DMS114 treated with DMSO at 0.1 percent for 48 hours (cell line): ENCODE measurements at regions not wholly inside any gene's neighbourhood (a gene's known extent, or its start where the extent isn't known, plus 50 kb on each side); places are given as distances from the start of the nearest gene placed in this dataset.

Experiments
- DNase-seq: peaks from one replicate; lab custom pipeline; 2025; ENCODE audit not compliant: unreplicated experiment; lab: John Stamatoyannopoulos, UW

GRCh38 chr6:141024526-141024925, 1108.2 kb upstream of the GJE1 start:
- DNase-seq, result no peak

GRCh38 chr6:141017941-141018340, 1114.8 kb upstream of the GJE1 start:
- DNase-seq, result no peak

- DNase-seq, result no peak
Measured at GRCh38 chr6:141000917-141001316, 1131.8 kb upstream of the GJE1 start.

GRCh38 chr6:140993515-140993914, 1139.2 kb upstream of the GJE1 start:
- no peak for DNase-seq

GRCh38 chr6:140992678-140993077, 1140.0 kb upstream of the GJE1 start:
- no peak for DNase-seq

- no peak for DNase-seq
Measured at GRCh38 chr6:140988780-140989179, 1143.9 kb upstream of the GJE1 start.

- no peak for DNase-seq
Measured at GRCh38 chr6:140987364-140988155, 1145.2 kb upstream of the GJE1 start.

- DNase-seq, result no peak
Measured at GRCh38 chr6:140985679-140986275, 1146.9 kb upstream of the GJE1 start.

- DNase-seq, result peak; percentile 31
Measured at GRCh38 chr6:140980265-140980887, 1152.3 kb upstream of the GJE1 start.

GRCh38 chr6:140979642-140980091, 1153.1 kb upstream of the GJE1 start:
- peak; percentile 33 for DNase-seq

GRCh38 chr6:140977403-140977802, 1155.3 kb upstream of the GJE1 start:
- no peak for DNase-seq

GRCh38 chr6:140976806-140977205, 1155.9 kb upstream of the GJE1 start:
- no peak for DNase-seq

- DNase-seq, result no peak
Measured at GRCh38 chr6:140970485-140970884, 1162.2 kb upstream of the GJE1 start.

GRCh38 chr6:140968062-140968461, 1164.7 kb upstream of the GJE1 start:
- DNase-seq, result no peak

- no peak for DNase-seq
Measured at GRCh38 chr6:140966676-140967075, 1166.0 kb upstream of the GJE1 start.

- no peak for DNase-seq
Measured at GRCh38 chr6:140960566-140960965, 1172.2 kb upstream of the GJE1 start.

GRCh38 chr6:140957386-140957785, 1175.3 kb upstream of the GJE1 start:
- no peak for DNase-seq

GRCh38 chr6:140956571-140957369, 1176.0 kb upstream of the GJE1 start:
- no peak for DNase-seq

GRCh38 chr6:140940251-140940925, 1192.3 kb upstream of the GJE1 start:
- no peak for DNase-seq

- DNase-seq, result no peak
Measured at GRCh38 chr6:140932909-140933308, 1199.8 kb upstream of the GJE1 start.

- no peak for DNase-seq
Measured at GRCh38 chr6:140931581-140931980, 1201.1 kb upstream of the GJE1 start.
